Calu3 (cell line): ENCODE measurements at regions not wholly inside any gene's neighbourhood (a gene's known extent, or its start where the extent isn't known, plus 50 kb on each side); places are given as distances from the start of the nearest gene placed in this dataset.

Experiments used
- BruUV-seq: library from RNA; stranded (reverse); fragments of 400-500 nt; replicated peaks from 2 replicates; lab custom pipeline; 2021; lab: Mats Ljungman, UMichigan
- CTCF ChIA-PET: fragments of 300-600 bp; sonication (Branson Sonifier 250); formaldehyde crosslinking; loops from one replicate; lab custom pipeline; 2022; ENCODE audit warnings: antibody characterized with exemption; lab: Charles Lee
- DNase-seq: peaks from one replicate; pipeline ENCODE4 v3.0.0; 2022
- H3K27ac Mint-ChIP-seq: one replicate; pipeline ENCODE4 v1.8.0; 2022; ENCODE audit warnings: mixed read lengths; ENCODE audit not compliant: unreplicated experiment
- H3K27me3 Mint-ChIP-seq: one replicate; pipeline ENCODE4 v1.8.0; 2022; ENCODE audit warnings: mixed read lengths; ENCODE audit not compliant: unreplicated experiment
- H3K36me3 Mint-ChIP-seq: one replicate; pipeline ENCODE4 v1.8.0; 2022; ENCODE audit warnings: mild to moderate bottlenecking, moderate library complexity, mixed read lengths; ENCODE audit not compliant: insufficient read depth, unreplicated experiment
- H3K4me1 Mint-ChIP-seq: one replicate; pipeline ENCODE4 v1.8.0; 2022; ENCODE audit warnings: mild to moderate bottlenecking, low read depth, mixed read lengths; ENCODE audit not compliant: unreplicated experiment
- H3K4me3 Mint-ChIP-seq: one replicate; pipeline ENCODE4 v1.8.0; 2022; ENCODE audit warnings: mild to moderate bottlenecking, low read depth, moderate library complexity, mixed read lengths; ENCODE audit not compliant: unreplicated experiment
- H3K9me3 Mint-ChIP-seq: one replicate; pipeline ENCODE4 v1.8.0; 2022; ENCODE audit warnings: low read depth, mixed read lengths; ENCODE audit not compliant: unreplicated experiment
- intact Hi-C: fragments of 100-400 bp; cut with micrococcal nuclease; formaldehyde crosslinking; loops from one replicate; pipeline ENCODE4 v1.10.0; 2022; ENCODE audit not compliant: unreplicated experiment
- TF ChIP-seq, protein P1 (sequence below): fragments of 200-600 bp; IDR thresholded peaks from one replicate; pipeline ENCODE4 v1.8.0; 2022; ENCODE audit warnings: antibody characterized with exemption; ENCODE audit not compliant: unreplicated experiment

DNA sequence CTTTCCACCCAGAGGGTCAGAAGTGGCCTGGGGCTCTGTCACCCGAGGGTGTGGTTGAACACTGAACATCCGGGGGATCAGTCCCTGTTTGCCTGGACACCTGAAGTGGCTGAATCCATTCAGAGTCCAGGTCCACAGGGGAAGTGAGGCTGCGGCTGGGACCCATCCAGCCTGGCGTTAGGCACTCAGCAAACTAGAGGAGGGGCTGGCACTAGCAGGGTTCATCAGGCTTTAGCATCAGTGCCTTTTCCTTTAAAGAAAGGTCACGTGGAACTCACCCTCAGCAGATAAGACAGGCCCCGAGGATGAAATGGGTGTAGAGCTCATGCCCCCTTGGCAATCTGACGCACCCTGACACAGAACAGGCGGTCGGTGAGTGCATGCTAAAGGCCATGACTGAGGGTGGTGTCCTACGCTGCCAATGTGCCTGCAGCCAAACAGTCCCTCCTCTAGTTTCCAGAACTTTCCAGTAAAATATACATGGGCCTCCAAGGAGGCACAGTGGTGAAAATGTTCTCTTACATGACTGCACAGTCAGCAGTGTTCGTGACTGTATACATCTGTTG lies 72.4 kb upstream of the ARHGEF7 start:
- TF ChIP-seq, protein P1, sequence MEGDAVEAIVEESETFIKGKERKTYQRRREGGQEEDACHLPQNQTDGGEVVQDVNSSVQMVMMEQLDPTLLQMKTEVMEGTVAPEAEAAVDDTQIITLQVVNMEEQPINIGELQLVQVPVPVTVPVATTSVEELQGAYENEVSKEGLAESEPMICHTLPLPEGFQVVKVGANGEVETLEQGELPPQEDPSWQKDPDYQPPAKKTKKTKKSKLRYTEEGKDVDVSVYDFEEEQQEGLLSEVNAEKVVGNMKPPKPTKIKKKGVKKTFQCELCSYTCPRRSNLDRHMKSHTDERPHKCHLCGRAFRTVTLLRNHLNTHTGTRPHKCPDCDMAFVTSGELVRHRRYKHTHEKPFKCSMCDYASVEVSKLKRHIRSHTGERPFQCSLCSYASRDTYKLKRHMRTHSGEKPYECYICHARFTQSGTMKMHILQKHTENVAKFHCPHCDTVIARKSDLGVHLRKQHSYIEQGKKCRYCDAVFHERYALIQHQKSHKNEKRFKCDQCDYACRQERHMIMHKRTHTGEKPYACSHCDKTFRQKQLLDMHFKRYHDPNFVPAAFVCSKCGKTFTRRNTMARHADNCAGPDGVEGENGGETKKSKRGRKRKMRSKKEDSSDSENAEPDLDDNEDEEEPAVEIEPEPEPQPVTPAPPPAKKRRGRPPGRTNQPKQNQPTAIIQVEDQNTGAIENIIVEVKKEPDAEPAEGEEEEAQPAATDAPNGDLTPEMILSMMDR = no peak
- no peak overlapping the region for H3K4me3 Mint-ChIP-seq
- no peak for DNase-seq
- H3K4me1 Mint-ChIP-seq = peaks cover 13% of the 10 kb centered on the region
- intact Hi-C loops = no loop called here
- H3K9me3 Mint-ChIP-seq = no peaks in the 10 kb centered on the region
- H3K27me3 Mint-ChIP-seq = no peaks in the 10 kb centered on the region
- H3K36me3 Mint-ChIP-seq = no peaks in the 10 kb centered on the region
- no TSS peak for BruUV-seq
- CTCF ChIA-PET = no interaction called here
- H3K27ac Mint-ChIP-seq = no peak overlapping the region

- Mint-ChIP-seq H3K4me1 (peaks cover 13% of the 10 kb centered on the region), H3K27me3 (no peaks in the 10 kb centered on the region), H3K9me3 (no peaks in the 10 kb centered on the region), H3K36me3 (no peaks in the 10 kb centered on the region), H3K4me3 (no peak overlapping the region), H3K27ac (no peak overlapping the region)
- CTCF ChIA-PET = no interaction called here
- DNase-seq = no peak
- no TSS peak for BruUV-seq
- intact Hi-C loops = no loop called here
- TF ChIP-seq, protein P1 = no peak
Measured at GRCh38 chr13:111040830-111041229, 74.3 kb upstream of the ARHGEF7 start.

- Mint-ChIP-seq H3K4me3 (no peak overlapping the region), H3K27ac (no peak overlapping the region), H3K36me3 (no peaks in the 10 kb centered on the region), H3K4me1 (peaks cover 13% of the 10 kb centered on the region), H3K27me3 (no peaks in the 10 kb centered on the region), H3K9me3 (no peaks in the 10 kb centered on the region)
- no peak for DNase-seq
- TF ChIP-seq, protein P1 = no peak
- intact Hi-C loops = no loop called here
- CTCF ChIA-PET = no interaction called here
- BruUV-seq = no TSS peak
Measured at GRCh38 chr13:111039735-111040134, 75.4 kb upstream of the ARHGEF7 start.

GRCh38 chr13:111038887-111039286 lies 76.2 kb upstream of the ARHGEF7 start:
- intact Hi-C loops = no loop called here
- Mint-ChIP-seq H3K27ac (no peak overlapping the region), H3K9me3 (no peaks in the 10 kb centered on the region), H3K36me3 (no peaks in the 10 kb centered on the region), H3K4me3 (no peak overlapping the region), H3K27me3 (no peaks in the 10 kb centered on the region), H3K4me1 (peaks cover 6% of the 10 kb centered on the region)
- no TSS peak for BruUV-seq
- DNase-seq = no peak
- CTCF ChIA-PET = no interaction called here
- TF ChIP-seq, protein P1 = no peak
